ENCODE measurements at regions not wholly inside any gene's neighbourhood (a gene's known extent, or its start where the extent isn't known, plus 50 kb on each side); places are given as distances from the start of the nearest gene placed in this dataset.

DNA sequence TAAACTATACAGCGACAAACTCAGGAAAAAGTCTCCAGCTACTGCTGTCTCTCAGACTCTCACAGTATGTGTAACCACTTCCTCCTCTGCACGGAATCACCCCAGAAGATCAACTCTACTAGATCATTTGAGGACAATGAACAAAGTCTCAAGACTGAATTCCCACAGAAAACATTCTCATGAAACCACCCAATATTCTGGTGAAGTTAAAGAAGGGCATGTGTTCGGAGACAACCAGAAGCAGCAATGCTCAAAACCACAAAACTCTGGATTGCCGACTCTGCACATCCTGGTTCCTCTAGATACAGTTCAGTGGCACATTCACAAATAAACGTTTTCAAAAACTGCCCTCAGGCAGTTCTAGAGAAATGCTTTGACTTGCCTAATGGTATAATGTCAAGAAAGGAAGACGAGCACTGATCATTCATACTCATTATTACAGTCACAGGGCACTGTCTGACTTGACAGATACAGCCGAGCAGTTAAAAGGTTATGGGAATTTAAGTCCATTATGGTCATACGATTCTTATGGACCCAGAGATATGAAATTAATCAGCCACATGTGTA is 91.9 kb upstream of the STK17B start:
- TF ChIP-seq, protein P1, sequence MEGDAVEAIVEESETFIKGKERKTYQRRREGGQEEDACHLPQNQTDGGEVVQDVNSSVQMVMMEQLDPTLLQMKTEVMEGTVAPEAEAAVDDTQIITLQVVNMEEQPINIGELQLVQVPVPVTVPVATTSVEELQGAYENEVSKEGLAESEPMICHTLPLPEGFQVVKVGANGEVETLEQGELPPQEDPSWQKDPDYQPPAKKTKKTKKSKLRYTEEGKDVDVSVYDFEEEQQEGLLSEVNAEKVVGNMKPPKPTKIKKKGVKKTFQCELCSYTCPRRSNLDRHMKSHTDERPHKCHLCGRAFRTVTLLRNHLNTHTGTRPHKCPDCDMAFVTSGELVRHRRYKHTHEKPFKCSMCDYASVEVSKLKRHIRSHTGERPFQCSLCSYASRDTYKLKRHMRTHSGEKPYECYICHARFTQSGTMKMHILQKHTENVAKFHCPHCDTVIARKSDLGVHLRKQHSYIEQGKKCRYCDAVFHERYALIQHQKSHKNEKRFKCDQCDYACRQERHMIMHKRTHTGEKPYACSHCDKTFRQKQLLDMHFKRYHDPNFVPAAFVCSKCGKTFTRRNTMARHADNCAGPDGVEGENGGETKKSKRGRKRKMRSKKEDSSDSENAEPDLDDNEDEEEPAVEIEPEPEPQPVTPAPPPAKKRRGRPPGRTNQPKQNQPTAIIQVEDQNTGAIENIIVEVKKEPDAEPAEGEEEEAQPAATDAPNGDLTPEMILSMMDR (IDR thresholded peaks at IDR 0.05), result no peak
- TF ChIP-seq POLR2A (IDR thresholded peaks at IDR 0.05), result peak; percentile 23

All from transverse colon (tissue), 3 donors.